ENCODE measurements at regions not wholly inside any gene's neighbourhood (a gene's known extent, or its start where the extent isn't known, plus 50 kb on each side); places are given as distances from the start of the nearest gene placed in this dataset.

GRCh38 chr6:128659276-128659675 lies 138.9 kb upstream of the PTPRK start:
- TF ChIP-seq USF1 (IDR thresholded peaks at IDR 0.05) (no peak), TCF12 (IDR thresholded peaks at IDR 0.05; ENCODE audit: low read depth) (no peak), TEAD4 (IDR thresholded peaks at IDR 0.05) (no peak), REST (IDR thresholded peaks at IDR 0.05; ENCODE audit: low read depth) (no peak), CREB1 (IDR thresholded peaks at IDR 0.05; ENCODE audit: low read depth) (no peak), EP300 (IDR thresholded peaks at IDR 0.05; ENCODE audit: borderline replicate concordance) (no peak), RAD21 (IDR thresholded peaks at IDR 0.05; ENCODE audit: low read depth) (no peak), EGR1 (IDR thresholded peaks at IDR 0.05) (no peak), NFIC (IDR thresholded peaks at IDR 0.05) (no peak), FOXM1 (IDR thresholded peaks at IDR 0.05; ENCODE audit: borderline replicate concordance, low read depth) (no peak), TAF1 (IDR thresholded peaks at IDR 0.05; ENCODE audit: low read depth) (no peak), YY1 (IDR thresholded peaks at IDR 0.05; ENCODE audit: low read depth) (no peak), MAX (IDR thresholded peaks at IDR 0.05) (no peak), CEBPB (IDR thresholded peaks at IDR 0.05) (no peak), ZBTB7A (IDR thresholded peaks at IDR 0.05; ENCODE audit: low read depth) (no peak)

GRCh38 chr6:128657181-128657580 lies 136.8 kb upstream of the PTPRK start:
- no peak for TF ChIP-seq RAD21 (IDR thresholded peaks at IDR 0.05; ENCODE audit: low read depth)
- TF ChIP-seq NFIC (IDR thresholded peaks at IDR 0.05), result no peak
- no peak for TF ChIP-seq FOXM1 (IDR thresholded peaks at IDR 0.05; ENCODE audit: borderline replicate concordance, low read depth)
- no peak for TF ChIP-seq TCF12 (IDR thresholded peaks at IDR 0.05; ENCODE audit: low read depth)

GRCh38 chr6:128655978-128656498 lies 135.6 kb upstream of the PTPRK start:
- TF ChIP-seq MAX (IDR thresholded peaks at IDR 0.05), result no peak
- no peak for TF ChIP-seq CEBPB (IDR thresholded peaks at IDR 0.05)
- no peak for TF ChIP-seq EP300 (IDR thresholded peaks at IDR 0.05; ENCODE audit: borderline replicate concordance)
- no peak for TF ChIP-seq USF1 (IDR thresholded peaks at IDR 0.05)
- TF ChIP-seq RAD21 (IDR thresholded peaks at IDR 0.05; ENCODE audit: low read depth), result no peak
- TF ChIP-seq YY1 (IDR thresholded peaks at IDR 0.05; ENCODE audit: low read depth), result no peak

- TF ChIP-seq USF1 (IDR thresholded peaks at IDR 0.05), result no peak
- no peak for TF ChIP-seq TCF12 (IDR thresholded peaks at IDR 0.05; ENCODE audit: low read depth)
Observed at GRCh38 chr6:128648022-128648598, 127.7 kb upstream of the PTPRK start.

- TF ChIP-seq EP300 (IDR thresholded peaks at IDR 0.05; ENCODE audit: borderline replicate concordance), result no peak
- TF ChIP-seq EGR1 (IDR thresholded peaks at IDR 0.05), result no peak
- TF ChIP-seq TAF1 (IDR thresholded peaks at IDR 0.05; ENCODE audit: low read depth), result no peak
- no peak for TF ChIP-seq RAD21 (IDR thresholded peaks at IDR 0.05; ENCODE audit: low read depth)
Observed at GRCh38 chr6:128642132-128642531, 121.7 kb upstream of the PTPRK start.

- no peak for TF ChIP-seq NFIC (IDR thresholded peaks at IDR 0.05)
- TF ChIP-seq TEAD4 (IDR thresholded peaks at IDR 0.05), result no peak
- TF ChIP-seq TAF1 (IDR thresholded peaks at IDR 0.05; ENCODE audit: low read depth), result no peak
- no peak for TF ChIP-seq RAD21 (IDR thresholded peaks at IDR 0.05; ENCODE audit: low read depth)
- TF ChIP-seq USF1 (IDR thresholded peaks at IDR 0.05), result no peak
- no peak for TF ChIP-seq TCF12 (IDR thresholded peaks at IDR 0.05; ENCODE audit: low read depth)
- TF ChIP-seq CREB1 (IDR thresholded peaks at IDR 0.05; ENCODE audit: low read depth), result no peak
- TF ChIP-seq ZBTB7A (IDR thresholded peaks at IDR 0.05; ENCODE audit: low read depth), result no peak
- TF ChIP-seq YY1 (IDR thresholded peaks at IDR 0.05; ENCODE audit: low read depth), result no peak
- TF ChIP-seq EP300 (IDR thresholded peaks at IDR 0.05; ENCODE audit: borderline replicate concordance), result no peak
- no peak for TF ChIP-seq REST (IDR thresholded peaks at IDR 0.05; ENCODE audit: low read depth)
- TF ChIP-seq CEBPB (IDR thresholded peaks at IDR 0.05), result no peak
- no peak for TF ChIP-seq EGR1 (IDR thresholded peaks at IDR 0.05)
- TF ChIP-seq FOXM1 (IDR thresholded peaks at IDR 0.05; ENCODE audit: borderline replicate concordance, low read depth), result no peak
- no peak for TF ChIP-seq MAX (IDR thresholded peaks at IDR 0.05)
Observed at GRCh38 chr6:128641703-128642102, 121.3 kb upstream of the PTPRK start.

Data from Ishikawa (cell line).